GM23338 (cell line): ENCODE measurements at regions not wholly inside any gene's neighbourhood (a gene's known extent, or its start where the extent isn't known, plus 50 kb on each side); places are given as distances from the start of the nearest gene placed in this dataset.

Source experiments
- CREB1 ChIP-seq: fragments of 250-450 bp; sonication (Bioruptor Pico); IDR thresholded peaks from 2 replicates; pipeline ENCODE4 v1.5.0; 2020; ENCODE audit warnings: low read depth, mild to moderate bottlenecking, moderate library complexity
- EZH2 ChIP-seq: fragments of 200-600 bp; sonication (generic); IDR thresholded peaks from one replicate; pipeline ENCODE4 v1.8.0; 2017; ENCODE audit warnings: antibody characterized with exemption, mild to moderate bottlenecking, low read depth; ENCODE audit not compliant: unreplicated experiment
- EZH2phosphoT487 ChIP-seq: fragments of 200-600 bp; sonication (generic); IDR thresholded peaks from one replicate; pipeline ENCODE4 v1.8.1; 2018; ENCODE audit warnings: antibody characterized with exemption; ENCODE audit not compliant: unreplicated experiment
- POLR2AphosphoS5 ChIP-seq: IDR thresholded peaks from 2 replicates; pipeline ENCODE4 v1.6.1; 2016; ENCODE audit warnings: antibody characterized with exemption, low read depth
- ZNF331 ChIP-seq: fragments of 250-450 bp; sonication (Bioruptor Pico); IDR thresholded peaks from 2 replicates; pipeline ENCODE4 v1.5.0; 2020; ENCODE audit warnings: low read depth, mild to moderate bottlenecking, moderate library complexity
- ZNF462 ChIP-seq: fragments of 250-450 bp; sonication (Bioruptor Pico); IDR thresholded peaks from 2 replicates; pipeline ENCODE4 v1.5.0; 2020; ENCODE audit warnings: mild to moderate bottlenecking, moderate library complexity
- TF ChIP-seq, protein P1 (sequence below), 2 experiments: fragments of 200-600 bp in 1 of 2; sonication (generic) in 1 of 2; conservative IDR thresholded peaks; 2 replicates each; pipeline versions ENCODE4 v1.5.1 to v1.6.1; 2016 to 2017; ENCODE audit warnings: antibody characterized with exemption in 2 of 2, low read depth in 2 of 2, mild to moderate bottlenecking in 2 of 2, moderate library complexity in 1 of 2
- TF ChIP-seq, protein P2 (sequence below): IDR thresholded peaks from one replicate; pipeline ENCODE4 v1.6.1; 2018; ENCODE audit warnings: antibody characterized with exemption; ENCODE audit not compliant: unreplicated experiment

DNA sequence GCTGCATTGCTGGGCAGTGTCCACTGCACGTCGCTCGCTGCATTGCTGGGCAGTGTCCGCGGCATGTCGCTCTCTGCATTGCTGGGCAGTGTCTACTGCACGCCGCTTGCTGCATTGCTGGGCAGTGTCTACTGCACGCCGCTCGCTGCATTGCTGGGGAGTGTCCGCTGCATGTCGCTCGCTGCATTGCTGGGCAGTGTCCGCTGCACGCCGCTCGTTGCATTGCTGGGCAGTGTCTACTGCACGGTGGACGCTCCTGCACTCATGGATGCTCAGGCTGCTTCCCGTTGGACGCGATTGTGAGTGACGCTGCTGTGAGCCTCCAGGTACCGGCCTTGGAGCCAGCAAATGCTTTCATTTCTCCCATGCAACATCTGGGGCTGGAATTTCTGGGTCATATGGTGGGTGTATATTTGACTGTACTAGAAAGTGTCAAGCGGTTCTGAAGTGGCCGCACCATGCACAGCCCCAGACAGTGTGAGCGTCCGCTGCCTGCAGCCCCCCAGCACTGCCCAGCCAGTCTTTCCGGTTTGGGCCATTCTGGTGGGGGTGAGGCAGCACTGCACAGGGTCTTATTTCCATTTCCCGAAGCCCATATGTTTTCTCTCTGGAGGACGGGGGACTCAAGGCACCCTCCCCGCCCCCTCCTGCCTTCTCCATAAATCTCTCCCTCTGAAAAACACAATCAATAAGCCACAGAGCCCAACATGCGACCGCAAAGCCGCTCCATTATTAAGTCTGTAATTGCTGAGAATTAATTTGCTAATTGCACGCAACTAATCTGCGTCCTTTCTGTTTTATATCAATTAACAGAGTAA, 97.4 kb downstream of the YTHDF1 start:
- TF ChIP-seq, protein P1, sequence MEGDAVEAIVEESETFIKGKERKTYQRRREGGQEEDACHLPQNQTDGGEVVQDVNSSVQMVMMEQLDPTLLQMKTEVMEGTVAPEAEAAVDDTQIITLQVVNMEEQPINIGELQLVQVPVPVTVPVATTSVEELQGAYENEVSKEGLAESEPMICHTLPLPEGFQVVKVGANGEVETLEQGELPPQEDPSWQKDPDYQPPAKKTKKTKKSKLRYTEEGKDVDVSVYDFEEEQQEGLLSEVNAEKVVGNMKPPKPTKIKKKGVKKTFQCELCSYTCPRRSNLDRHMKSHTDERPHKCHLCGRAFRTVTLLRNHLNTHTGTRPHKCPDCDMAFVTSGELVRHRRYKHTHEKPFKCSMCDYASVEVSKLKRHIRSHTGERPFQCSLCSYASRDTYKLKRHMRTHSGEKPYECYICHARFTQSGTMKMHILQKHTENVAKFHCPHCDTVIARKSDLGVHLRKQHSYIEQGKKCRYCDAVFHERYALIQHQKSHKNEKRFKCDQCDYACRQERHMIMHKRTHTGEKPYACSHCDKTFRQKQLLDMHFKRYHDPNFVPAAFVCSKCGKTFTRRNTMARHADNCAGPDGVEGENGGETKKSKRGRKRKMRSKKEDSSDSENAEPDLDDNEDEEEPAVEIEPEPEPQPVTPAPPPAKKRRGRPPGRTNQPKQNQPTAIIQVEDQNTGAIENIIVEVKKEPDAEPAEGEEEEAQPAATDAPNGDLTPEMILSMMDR (conservative IDR thresholded peaks at IDR 0.05; ENCODE audit: low read depth in 2 of 2): no peak
- TF ChIP-seq EZH2: no peak
- no peak for TF ChIP-seq ZNF331 (CRISPR knock-in tag)
- no peak for TF ChIP-seq EZH2phosphoT487
- no peak for TF ChIP-seq POLR2AphosphoS5
- TF ChIP-seq, protein P2, sequence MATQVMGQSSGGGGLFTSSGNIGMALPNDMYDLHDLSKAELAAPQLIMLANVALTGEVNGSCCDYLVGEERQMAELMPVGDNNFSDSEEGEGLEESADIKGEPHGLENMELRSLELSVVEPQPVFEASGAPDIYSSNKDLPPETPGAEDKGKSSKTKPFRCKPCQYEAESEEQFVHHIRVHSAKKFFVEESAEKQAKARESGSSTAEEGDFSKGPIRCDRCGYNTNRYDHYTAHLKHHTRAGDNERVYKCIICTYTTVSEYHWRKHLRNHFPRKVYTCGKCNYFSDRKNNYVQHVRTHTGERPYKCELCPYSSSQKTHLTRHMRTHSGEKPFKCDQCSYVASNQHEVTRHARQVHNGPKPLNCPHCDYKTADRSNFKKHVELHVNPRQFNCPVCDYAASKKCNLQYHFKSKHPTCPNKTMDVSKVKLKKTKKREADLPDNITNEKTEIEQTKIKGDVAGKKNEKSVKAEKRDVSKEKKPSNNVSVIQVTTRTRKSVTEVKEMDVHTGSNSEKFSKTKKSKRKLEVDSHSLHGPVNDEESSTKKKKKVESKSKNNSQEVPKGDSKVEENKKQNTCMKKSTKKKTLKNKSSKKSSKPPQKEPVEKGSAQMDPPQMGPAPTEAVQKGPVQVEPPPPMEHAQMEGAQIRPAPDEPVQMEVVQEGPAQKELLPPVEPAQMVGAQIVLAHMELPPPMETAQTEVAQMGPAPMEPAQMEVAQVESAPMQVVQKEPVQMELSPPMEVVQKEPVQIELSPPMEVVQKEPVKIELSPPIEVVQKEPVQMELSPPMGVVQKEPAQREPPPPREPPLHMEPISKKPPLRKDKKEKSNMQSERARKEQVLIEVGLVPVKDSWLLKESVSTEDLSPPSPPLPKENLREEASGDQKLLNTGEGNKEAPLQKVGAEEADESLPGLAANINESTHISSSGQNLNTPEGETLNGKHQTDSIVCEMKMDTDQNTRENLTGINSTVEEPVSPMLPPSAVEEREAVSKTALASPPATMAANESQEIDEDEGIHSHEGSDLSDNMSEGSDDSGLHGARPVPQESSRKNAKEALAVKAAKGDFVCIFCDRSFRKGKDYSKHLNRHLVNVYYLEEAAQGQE: no peak
- no peak for TF ChIP-seq CREB1 (CRISPR knock-in tag)
- TF ChIP-seq ZNF462: no peak
